DND-41 (cell line): ENCODE measurements at regions not wholly inside any gene's neighbourhood (a gene's known extent, or its start where the extent isn't known, plus 50 kb on each side); places are given as distances from the start of the nearest gene placed in this dataset.
"Not testable (repeated sequence)": the region's sequence is repeated elsewhere in the genome, so short reads cannot be mapped to it uniquely, and the experiment has no call there.

Experiments
- ATAC-seq: fragments of 200-7000 bp; cut with Tn5 transposase; 3 replicates; pipeline ENCODE4 v1.9.1; 2021; ENCODE audit warnings: low read depth; ENCODE audit not compliant: insufficient read depth
- DNase-seq: peaks from one replicate; pipeline ENCODE4 v3.0.0-alpha.2; 2020
- H2AFZ ChIP-seq: 2 replicates; pipeline ENCODE4 v1.6.0; 2012; ENCODE audit warnings: low read depth, low read length
- H3K27ac ChIP-seq: 2 replicates; pipeline ENCODE4 v1.5.1; 2012; ENCODE audit warnings: low read length, inconsistent platforms
- H3K27me3 ChIP-seq: fragments of 200-600 bp; sonication (generic); 2 replicates; pipeline ENCODE4 v1.6.0; 2012; ENCODE audit warnings: low read length, mild to moderate bottlenecking, inconsistent platforms; ENCODE audit not compliant: insufficient read depth, poor library complexity
- H3K36me3 ChIP-seq: 2 replicates; pipeline ENCODE4 v1.5.1; 2012; ENCODE audit warnings: low read length, inconsistent platforms; ENCODE audit not compliant: insufficient read depth
- H3K4me1 ChIP-seq: 2 replicates; pipeline ENCODE4 v1.5.1; 2012; ENCODE audit warnings: mild to moderate bottlenecking, low read length; ENCODE audit not compliant: insufficient read depth
- H3K4me2 ChIP-seq: 2 replicates; pipeline ENCODE4 v1.6.0; 2012; ENCODE audit warnings: mild to moderate bottlenecking, moderate library complexity, low read length, inconsistent platforms; ENCODE audit not compliant: insufficient read depth
- H3K4me3 ChIP-seq, 2 experiments: fragments of 200-600 bp in 1 of 2; shearing (Covaris generic) in 1 of 2; 2 replicates each; pipeline ENCODE4 v1.5.1; 2012 to 2016; ENCODE audit warnings: inconsistent platforms in 2 of 2, low read length in 2 of 2, mild to moderate bottlenecking in 2 of 2, low read depth in 1 of 2, moderate library complexity in 1 of 2
- H3K79me2 ChIP-seq: 2 replicates; pipeline ENCODE4 v1.6.0; 2012; ENCODE audit warnings: low read length, inconsistent platforms; ENCODE audit not compliant: insufficient read depth
- H3K9ac ChIP-seq: 2 replicates; pipeline ENCODE4 v1.6.0; 2012; ENCODE audit warnings: low read depth, mild to moderate bottlenecking, inconsistent platforms, low read length, moderate library complexity
- H3K9me3 ChIP-seq: 2 replicates; pipeline ENCODE4 v1.5.1; 2012; ENCODE audit warnings: low read length, moderate library complexity, mild to moderate bottlenecking, inconsistent platforms; ENCODE audit not compliant: insufficient read depth, severe bottlenecking
- H4K20me1 ChIP-seq: 2 replicates; pipeline ENCODE4 v1.6.0; 2012; ENCODE audit warnings: low read length; ENCODE audit not compliant: insufficient read depth
- CTCF ChIP-seq: IDR thresholded peaks from 2 replicates; pipeline ENCODE4 v1.5.1; 2012; ENCODE audit warnings: borderline replicate concordance, low read length, moderate library complexity, mild to moderate bottlenecking; ENCODE audit not compliant: poor library complexity, severe bottlenecking; ENCODE audit errors: extremely low read depth
- EZH2 ChIP-seq: IDR thresholded peaks from 3 replicates; pipeline ENCODE4 v1.6.1; 2012; ENCODE audit warnings: borderline replicate concordance, low read depth, mild to moderate bottlenecking, moderate library complexity, low read length, inconsistent platforms; ENCODE audit not compliant: severe bottlenecking

GRCh38 chr7:146028251-146028750 is 88.3 kb upstream of the CNTNAP2 start:
- Histone ChIP-seq H3K4me3 (no peak overlapping the region), H3K9me3 (no peaks in the 10 kb centered on the region), H3K27me3 (no peaks in the 10 kb centered on the region), H4K20me1 (no peaks in the 10 kb centered on the region), H2AFZ (no peak overlapping the region), H3K4me2 (no peak overlapping the region), H3K79me2 (no peaks in the 10 kb centered on the region), H3K36me3 (no peaks in the 10 kb centered on the region), H3K27ac (no peak overlapping the region), H3K9ac (no peak overlapping the region), H3K4me1 (no peaks in the 10 kb centered on the region)
- TF ChIP-seq EZH2: no peak
- TF ChIP-seq CTCF: no peak
- ATAC-seq (no peak), DNase-seq (no peak)

- H3K79me2 ChIP-seq: no peaks in the 10 kb centered on the region
- no peaks in the 10 kb centered on the region for H3K4me1 ChIP-seq
- no peaks in the 10 kb centered on the region for H3K9me3 ChIP-seq
- TF ChIP-seq CTCF (no peak), EZH2 (no peak)
- DNase-seq (no peak), ATAC-seq (no peak)
- H3K36me3 ChIP-seq: no peaks in the 10 kb centered on the region
- H3K4me3 ChIP-seq: no peak overlapping the region
- H2AFZ ChIP-seq: no peak overlapping the region
- H3K4me2 ChIP-seq: no peak overlapping the region
- H3K9ac ChIP-seq: no peak overlapping the region
- no peak overlapping the region for H3K27ac ChIP-seq
- no peaks in the 10 kb centered on the region for H3K27me3 ChIP-seq
- no peaks in the 10 kb centered on the region for H4K20me1 ChIP-seq
These were observed 89.4 kb upstream of the CNTNAP2 start for GRCh38 chr7:146027243-146027642.

GRCh38 chr7:146022776-146023175 is 93.8 kb upstream of the CNTNAP2 start:
- Histone ChIP-seq H3K4me2 (no peak overlapping the region), H3K27ac (no peak overlapping the region), H4K20me1 (no peaks in the 10 kb centered on the region), H3K36me3 (no peaks in the 10 kb centered on the region), H3K9me3 (no peaks in the 10 kb centered on the region), H3K4me3 (no peak overlapping the region), H3K27me3 (no peaks in the 10 kb centered on the region), H3K9ac (no peak overlapping the region), H3K79me2 (no peaks in the 10 kb centered on the region), H2AFZ (no peak overlapping the region), H3K4me1 (no peaks in the 10 kb centered on the region)
- no peak for ATAC-seq
- TF ChIP-seq EZH2 (no peak), CTCF (no peak)
- no peak for DNase-seq

- not testable (repeated sequence) for H3K4me2 ChIP-seq, H4K20me1 ChIP-seq, DNase-seq, H3K79me2 ChIP-seq, ATAC-seq, H3K4me1 ChIP-seq, H3K27me3 ChIP-seq, H3K4me3 ChIP-seq, H3K9me3 ChIP-seq, H3K9ac ChIP-seq, H2AFZ ChIP-seq, H3K36me3 ChIP-seq, H3K27ac ChIP-seq
These were observed 97.3 kb upstream of the CNTNAP2 start for GRCh38 chr7:146019041-146020004.

- not testable (repeated sequence) for H3K4me2 ChIP-seq, DNase-seq, H3K4me1 ChIP-seq, H3K79me2 ChIP-seq, H3K27me3 ChIP-seq, H3K27ac ChIP-seq, ATAC-seq, H3K4me3 ChIP-seq, H2AFZ ChIP-seq, H3K9me3 ChIP-seq, H3K9ac ChIP-seq, H3K36me3 ChIP-seq, H4K20me1 ChIP-seq
These were observed 99.2 kb upstream of the CNTNAP2 start for GRCh38 chr7:146017366-146017765.
